NCI-H2081 treated with DMSO at 0.1 percent for 48 hours (cell line): ENCODE measurements at regions not wholly inside any gene's neighbourhood (a gene's known extent, or its start where the extent isn't known, plus 50 kb on each side); places are given as distances from the start of the nearest gene placed in this dataset.
"Not testable (repeated sequence)": the region's sequence is repeated elsewhere in the genome, so short reads cannot be mapped to it uniquely, and the experiment has no call there.

ENCODE experiments used
- DNase-seq: peaks from one replicate; lab custom pipeline; 2025; lab: John Stamatoyannopoulos, UW

GRCh38 chr13:50274181-50274580 lies 258.9 kb downstream of the KCNRG start:
- no peak for DNase-seq

- no peak for DNase-seq
Measured at GRCh38 chr13:50275392-50276063, 260.3 kb downstream of the KCNRG start.

- DNase-seq, result no peak
Measured at GRCh38 chr13:50276550-50276949, 261.3 kb downstream of the KCNRG start.

- no peak for DNase-seq
Measured at GRCh38 chr13:50277127-50277526, 261.9 kb downstream of the KCNRG start.

- no peak for DNase-seq
Measured at GRCh38 chr13:50277906-50278305, 262.7 kb downstream of the KCNRG start.

GRCh38 chr13:50280441-50280937 lies 265.2 kb downstream of the KCNRG start:
- DNase-seq, result no peak

- no peak for DNase-seq
Measured at GRCh38 chr13:50282016-50282415, 266.8 kb downstream of the KCNRG start.

- DNase-seq, result no peak
Measured at GRCh38 chr13:50283017-50283416, 267.8 kb downstream of the KCNRG start.

GRCh38 chr13:50284540-50284939 lies 269.3 kb downstream of the KCNRG start:
- DNase-seq, result no peak

- DNase-seq, result no peak
Measured at GRCh38 chr13:50285283-50285682, 270.0 kb downstream of the KCNRG start.

GRCh38 chr13:50286324-50286723 lies 271.1 kb downstream of the KCNRG start:
- no peak for DNase-seq

- DNase-seq, result no peak
Measured at GRCh38 chr13:50290186-50290585, 274.9 kb downstream of the KCNRG start.

GRCh38 chr13:50291611-50292010 lies 276.4 kb downstream of the KCNRG start:
- DNase-seq, result no peak

GRCh38 chr13:50292081-50292480 lies 276.8 kb downstream of the KCNRG start:
- DNase-seq, result no peak

- not testable (repeated sequence) for DNase-seq
Measured at GRCh38 chr13:50294425-50294824, 279.2 kb downstream of the KCNRG start.

- no peak for DNase-seq
Measured at GRCh38 chr13:50299546-50300249, 284.5 kb downstream of the KCNRG start.

- DNase-seq, result no peak
Measured at GRCh38 chr13:50303963-50304721, 288.9 kb downstream of the KCNRG start.

GRCh38 chr13:50306156-50306555 lies 290.9 kb downstream of the KCNRG start:
- no peak for DNase-seq

- no peak for DNase-seq
Measured at GRCh38 chr13:50309318-50309717, 294.1 kb downstream of the KCNRG start.

GRCh38 chr13:50309882-50310594 lies 294.8 kb downstream of the KCNRG start:
- no peak for DNase-seq

GRCh38 chr13:50310734-50311133 lies 295.5 kb downstream of the KCNRG start:
- no peak for DNase-seq

GRCh38 chr13:50318887-50319286 lies 303.6 kb downstream of the KCNRG start:
- DNase-seq, result no peak
